ENCODE measurements at regions not wholly inside any gene's neighbourhood (a gene's known extent, or its start where the extent isn't known, plus 50 kb on each side); places are given as distances from the start of the nearest gene placed in this dataset.
A peak's percentile ranks its signal among the peaks of the same experiment; 100 is the strongest.

- no peak for DNase-seq
- H3K4me1 ChIP-seq: peaks cover 11% of the 10 kb centered on the region
- TF ChIP-seq CTCF (IDR thresholded peaks at IDR 0.05; ENCODE audit: borderline replicate concordance): no peak
- peak overlapping the region; percentile 51 for H3K27ac ChIP-seq (replicated peaks)
- intact Hi-C loops (cut with micrococcal nuclease): no loop called here
- no peaks in the 10 kb centered on the region for H3K27me3 ChIP-seq (ENCODE audit: low read depth)
- H3K36me3 ChIP-seq: no peaks in the 10 kb centered on the region
- no peaks in the 10 kb centered on the region for H3K9me3 ChIP-seq (replicated peaks)
- no peak overlapping the region for H3K4me3 ChIP-seq
Observed at GRCh38 chr5:124948754-124949275, 202.4 kb upstream of the ZNF608 start.

- Histone ChIP-seq H3K36me3 (no peaks in the 10 kb centered on the region), H3K9me3 (replicated peaks) (no peaks in the 10 kb centered on the region), H3K4me3 (no peak overlapping the region), H3K27me3 (ENCODE audit: low read depth) (no peaks in the 10 kb centered on the region), H3K4me1 (peaks cover 11% of the 10 kb centered on the region), H3K27ac (replicated peaks) (no peak overlapping the region)
- TF ChIP-seq CTCF (IDR thresholded peaks at IDR 0.05; ENCODE audit: borderline replicate concordance): no peak
- no peak for DNase-seq
- intact Hi-C loops (cut with micrococcal nuclease): no loop called here
Observed at GRCh38 chr5:124949862-124950261, 203.4 kb upstream of the ZNF608 start.

GRCh38 chr5:124951105-124951504, 204.7 kb upstream of the ZNF608 start:
- no peak overlapping the region for H3K4me3 ChIP-seq
- H3K4me1 ChIP-seq: peaks cover 11% of the 10 kb centered on the region
- no peaks in the 10 kb centered on the region for H3K36me3 ChIP-seq
- no peaks in the 10 kb centered on the region for H3K27me3 ChIP-seq (ENCODE audit: low read depth)
- H3K27ac ChIP-seq (replicated peaks): no peak overlapping the region
- DNase-seq: no peak
- no peak for TF ChIP-seq CTCF (IDR thresholded peaks at IDR 0.05; ENCODE audit: borderline replicate concordance)
- H3K9me3 ChIP-seq (replicated peaks): no peaks in the 10 kb centered on the region
- intact Hi-C loops (cut with micrococcal nuclease): no loop called here

- Histone ChIP-seq H3K27me3 (ENCODE audit: low read depth) (no peaks in the 10 kb centered on the region), H3K9me3 (replicated peaks) (no peaks in the 10 kb centered on the region), H3K4me1 (peaks cover 11% of the 10 kb centered on the region), H3K27ac (replicated peaks) (no peak overlapping the region), H3K36me3 (no peaks in the 10 kb centered on the region), H3K4me3 (no peak overlapping the region)
- DNase-seq: no peak
- intact Hi-C loops (cut with micrococcal nuclease): no loop called here
- no peak for TF ChIP-seq CTCF (IDR thresholded peaks at IDR 0.05; ENCODE audit: borderline replicate concordance)
Observed at GRCh38 chr5:124951661-124952060, 205.2 kb upstream of the ZNF608 start.

- TF ChIP-seq CTCF (IDR thresholded peaks at IDR 0.05; ENCODE audit: borderline replicate concordance): no peak
- Histone ChIP-seq H3K36me3 (no peaks in the 10 kb centered on the region), H3K4me3 (no peak overlapping the region), H3K4me1 (peaks cover 11% of the 10 kb centered on the region), H3K27me3 (ENCODE audit: low read depth) (no peaks in the 10 kb centered on the region), H3K9me3 (replicated peaks) (no peaks in the 10 kb centered on the region), H3K27ac (replicated peaks) (no peak overlapping the region)
- intact Hi-C loops (cut with micrococcal nuclease): no loop called here
- DNase-seq: no peak
Observed at GRCh38 chr5:124952079-124952478, 205.6 kb upstream of the ZNF608 start.

Measured in left ventricle myocardium inferior (tissue), 1 donor.